Thoracic aorta (tissue), 2 donors: ENCODE measurements at regions not wholly inside any gene's neighbourhood (a gene's known extent, or its start where the extent isn't known, plus 50 kb on each side); places are given as distances from the start of the nearest gene placed in this dataset.

ENCODE experiments used
- ATAC-seq: fragments of 150-250 bp; one replicate; pipeline ENCODE4 v1.8.0; 2017; ENCODE audit warnings: low read depth; ENCODE audit not compliant: insufficient number of reproducible peaks, low FRiP score
- DNase-seq: peaks from one replicate; pipeline ENCODE4 v3.0.0-alpha.2; 2020; ENCODE audit warnings: low spot score
- H3K27ac ChIP-seq, 2 donors: fragments of 200-600 bp; sonication (generic); 1 replicate in 1 of 2; 2 replicates in 1 of 2; pipeline ENCODE4 v1.5.1; 2016; ENCODE audit warnings: mild to moderate bottlenecking in 2 of 2, moderate library complexity in 2 of 2
- H3K27me3 ChIP-seq: fragments of 200-600 bp; sonication (generic); replicated peaks from 2 replicates; pipeline ENCODE4 v1.6.0; 2016; ENCODE audit warnings: mild to moderate bottlenecking; ENCODE audit not compliant: insufficient read depth
- H3K36me3 ChIP-seq: fragments of 200-600 bp; sonication (generic); one replicate; pipeline ENCODE4 v1.5.1; 2016
- H3K4me1 ChIP-seq, 2 donors: fragments of 200-600 bp; sonication (generic); 1 replicate in 1 of 2; 2 replicates in 1 of 2; pipeline versions ENCODE4 v1.5.1 to v1.6.0; 2016; ENCODE audit warnings: low read depth in 2 of 2, mild to moderate bottlenecking in 1 of 2; ENCODE audit not compliant: control insufficient read depth in 1 of 2
- H3K4me3 ChIP-seq: fragments of 200-600 bp; sonication (generic); 2 replicates; pipeline ENCODE4 v1.5.1; 2016; ENCODE audit warnings: mild to moderate bottlenecking
- H3K9me3 ChIP-seq: fragments of 200-600 bp; sonication (generic); 2 replicates; pipeline ENCODE4 v1.5.1; 2016
- TF ChIP-seq, protein P1 (sequence below): fragments of 200-600 bp; sonication (generic); IDR thresholded peaks from one replicate; pipeline ENCODE4 v1.5.1; 2019; ENCODE audit warnings: antibody characterized with exemption

DNA sequence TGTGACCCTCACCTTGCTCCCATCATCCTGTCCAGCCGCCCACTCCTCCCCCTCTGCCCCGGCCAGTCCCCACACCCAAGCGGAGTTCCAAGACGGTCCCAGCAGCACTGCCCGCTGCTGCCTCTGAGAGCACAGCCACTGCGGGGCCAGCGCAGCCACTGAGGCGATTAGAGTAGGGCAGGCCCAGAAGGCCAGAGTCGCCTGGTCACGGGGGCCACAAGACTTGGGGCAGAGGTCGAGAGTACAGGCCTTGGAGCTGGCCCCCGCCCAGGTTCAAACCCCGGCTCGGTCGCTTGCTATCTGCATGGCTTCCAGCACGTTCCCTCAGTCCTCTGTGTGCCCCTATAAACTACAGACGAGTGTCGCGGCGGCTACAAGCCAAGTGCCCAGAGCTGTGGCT lies 53.2 kb upstream of the ADRA2C start:
- Histone ChIP-seq H3K27me3 (no peaks in the 10 kb centered on the region), H3K9me3 (no peaks in the 10 kb centered on the region), H3K4me1 (peaks cover 15 to 31% of the 10 kb centered on the region in 2 donors), H3K36me3 (no peaks in the 10 kb centered on the region), H3K27ac (no peak overlapping the region), H3K4me3 (no peak overlapping the region)
- TF ChIP-seq, protein P1, sequence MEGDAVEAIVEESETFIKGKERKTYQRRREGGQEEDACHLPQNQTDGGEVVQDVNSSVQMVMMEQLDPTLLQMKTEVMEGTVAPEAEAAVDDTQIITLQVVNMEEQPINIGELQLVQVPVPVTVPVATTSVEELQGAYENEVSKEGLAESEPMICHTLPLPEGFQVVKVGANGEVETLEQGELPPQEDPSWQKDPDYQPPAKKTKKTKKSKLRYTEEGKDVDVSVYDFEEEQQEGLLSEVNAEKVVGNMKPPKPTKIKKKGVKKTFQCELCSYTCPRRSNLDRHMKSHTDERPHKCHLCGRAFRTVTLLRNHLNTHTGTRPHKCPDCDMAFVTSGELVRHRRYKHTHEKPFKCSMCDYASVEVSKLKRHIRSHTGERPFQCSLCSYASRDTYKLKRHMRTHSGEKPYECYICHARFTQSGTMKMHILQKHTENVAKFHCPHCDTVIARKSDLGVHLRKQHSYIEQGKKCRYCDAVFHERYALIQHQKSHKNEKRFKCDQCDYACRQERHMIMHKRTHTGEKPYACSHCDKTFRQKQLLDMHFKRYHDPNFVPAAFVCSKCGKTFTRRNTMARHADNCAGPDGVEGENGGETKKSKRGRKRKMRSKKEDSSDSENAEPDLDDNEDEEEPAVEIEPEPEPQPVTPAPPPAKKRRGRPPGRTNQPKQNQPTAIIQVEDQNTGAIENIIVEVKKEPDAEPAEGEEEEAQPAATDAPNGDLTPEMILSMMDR, result no peak
- ATAC-seq (no peak), DNase-seq (no peak)

DNA sequence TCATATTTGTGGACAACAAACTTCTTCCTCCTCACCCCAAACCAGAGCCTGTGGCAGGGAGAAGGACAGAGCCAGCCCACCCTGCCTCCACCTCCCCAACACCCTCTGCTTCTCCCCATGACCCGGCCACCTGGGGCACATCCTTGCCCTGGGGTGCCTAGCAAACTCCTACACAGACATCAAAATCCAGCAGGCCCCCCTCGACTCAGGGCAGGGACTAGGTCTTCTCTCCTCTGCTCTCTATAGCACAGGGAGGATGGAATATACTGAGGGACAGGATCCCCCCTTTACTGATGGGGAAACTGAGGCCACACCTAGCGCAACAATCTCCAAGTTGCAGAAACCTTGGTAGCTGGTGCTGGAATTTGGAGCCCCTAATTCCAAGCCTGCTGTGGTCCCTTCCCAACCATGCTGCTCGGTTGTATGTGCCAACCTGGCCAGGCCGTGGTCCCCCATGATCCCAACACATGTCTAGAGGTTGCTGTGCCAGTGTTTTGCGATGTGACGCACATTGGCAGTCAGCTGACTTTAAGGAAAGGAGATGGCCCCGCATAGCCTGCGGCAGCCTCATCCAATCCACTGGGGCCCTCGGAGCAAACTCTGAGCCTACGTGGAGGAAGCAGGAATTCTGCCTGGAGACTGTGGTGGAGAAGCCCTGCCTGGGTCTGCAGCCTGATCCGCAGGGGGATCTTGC lies 53.9 kb upstream of the ADRA2C start:
- ATAC-seq, result no peak
- Histone ChIP-seq H3K4me1 (peaks cover 21 to 38% of the 10 kb centered on the region in 2 donors), H3K4me3 (no peak overlapping the region), H3K27me3 (no peaks in the 10 kb centered on the region), H3K9me3 (no peaks in the 10 kb centered on the region), H3K27ac (no peak overlapping the region), H3K36me3 (no peaks in the 10 kb centered on the region)
- DNase-seq, result no peak
- TF ChIP-seq, protein P1, result no peak

DNA sequence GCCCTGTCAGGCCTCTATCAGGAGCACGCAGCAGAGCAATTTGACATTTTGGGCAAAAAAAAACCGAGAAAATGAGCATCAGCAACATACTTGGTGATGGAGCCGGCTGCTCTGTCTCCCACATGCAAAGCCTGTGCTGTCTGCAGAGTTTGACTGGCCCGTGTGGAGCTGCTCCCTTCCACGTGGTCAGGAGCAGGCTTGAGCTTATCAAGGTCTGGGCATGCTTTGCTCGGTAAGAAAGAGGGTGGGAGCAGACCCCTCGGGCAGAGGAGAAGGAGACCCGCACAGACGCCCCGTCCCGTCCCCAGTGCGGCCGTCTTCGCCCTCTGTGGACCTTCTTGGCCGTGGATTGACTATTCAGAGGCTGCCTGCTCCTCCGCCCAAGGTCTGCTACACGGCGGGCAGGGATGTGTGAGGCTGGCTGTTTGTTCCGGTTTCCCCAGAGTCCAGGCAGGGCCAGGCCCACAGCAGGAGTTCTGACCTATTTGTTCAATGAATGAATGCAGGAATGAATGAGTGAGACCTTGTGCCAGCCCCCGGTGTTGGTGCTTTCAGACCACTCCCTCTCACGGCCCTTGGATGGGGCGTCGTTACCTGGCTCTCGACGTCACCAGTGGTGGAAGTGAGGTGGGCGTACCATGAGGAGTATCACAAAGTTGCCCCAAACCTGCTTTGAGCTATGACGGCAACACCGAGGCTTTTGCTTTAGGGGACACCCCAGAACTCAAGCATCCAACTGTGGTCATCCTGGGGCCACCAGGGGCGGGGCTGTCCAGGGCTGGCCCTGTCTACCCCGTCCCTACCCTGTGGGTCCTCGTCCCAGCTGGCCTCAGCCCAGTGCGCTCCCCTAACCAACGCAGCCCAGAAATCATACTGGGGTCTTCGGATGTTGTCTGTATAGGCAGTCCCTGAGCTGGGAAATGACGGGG lies 54.7 kb upstream of the ADRA2C start:
- peak overlapping the region; percentile 37 to 64 for H3K27ac ChIP-seq
- H3K4me3 ChIP-seq, result no peak overlapping the region

DNA sequence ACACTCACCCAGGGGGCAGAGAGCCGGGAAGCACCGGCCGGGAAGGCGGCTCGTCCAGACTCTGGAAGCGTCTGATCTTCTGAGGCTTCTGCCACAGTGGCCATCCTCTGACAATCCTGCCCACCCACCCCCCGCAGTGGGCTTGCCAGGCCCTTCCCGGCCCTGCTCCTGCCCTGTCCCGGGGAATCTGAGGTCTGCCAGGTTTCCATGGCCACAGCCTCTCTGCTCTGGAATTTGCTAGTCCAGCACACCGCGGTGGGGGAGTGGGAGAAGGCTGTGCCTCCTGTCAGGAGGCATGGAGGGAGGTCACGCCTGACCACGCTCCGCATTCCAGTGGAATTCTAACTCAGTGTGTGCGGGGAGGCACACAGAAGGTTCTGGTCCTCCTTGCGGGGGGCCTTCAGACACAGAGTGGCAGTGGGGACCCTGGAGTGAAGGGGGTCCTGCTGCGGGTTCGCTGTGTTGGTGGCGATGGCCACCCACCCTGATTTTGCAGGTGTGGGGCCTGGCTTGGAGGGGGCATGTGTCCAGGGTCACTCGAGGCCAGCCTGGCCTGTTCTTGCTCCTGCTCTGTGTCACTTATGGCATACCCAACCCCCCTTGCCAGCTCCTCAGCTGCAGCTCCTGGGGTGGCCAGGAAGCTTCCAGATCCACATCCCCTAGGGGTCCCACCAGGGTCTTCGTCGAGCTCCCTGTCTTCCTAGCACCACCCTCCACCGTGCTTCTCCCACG lies 55.6 kb upstream of the ADRA2C start:
- Histone ChIP-seq H3K36me3 (no peaks in the 10 kb centered on the region), H3K4me1 (peaks cover 29 to 54% of the 10 kb centered on the region in 2 donors), H3K4me3 (no peak overlapping the region), H3K9me3 (no peaks in the 10 kb centered on the region), H3K27me3 (no peaks in the 10 kb centered on the region), H3K27ac (peak overlapping the region; percentile 54 to 64)
- ATAC-seq (no peak), DNase-seq (no peak)
- TF ChIP-seq, protein P1, result no peak

More for the DNA sequence above, 54.7 kb upstream of the ADRA2C start:
- TF ChIP-seq, protein P1, result no peak
- peaks cover 29 to 46% of the 10 kb centered on the region in 2 donors for H3K4me1 ChIP-seq
- no peaks in the 10 kb centered on the region for H3K27me3 ChIP-seq
- DNase-seq (no peak), ATAC-seq (no peak)
- H3K36me3 ChIP-seq, result no peaks in the 10 kb centered on the region
- H3K9me3 ChIP-seq, result no peaks in the 10 kb centered on the region
